Thyroid gland (tissue), 4 donors: ENCODE measurements at regions not wholly inside any gene's neighbourhood (a gene's known extent, or its start where the extent isn't known, plus 50 kb on each side); places are given as distances from the start of the nearest gene placed in this dataset.

Source experiments
- POLR2A ChIP-seq, 2 donors: fragments of 450-650 bp; IDR thresholded peaks; one replicate each; pipeline ENCODE4 v1.6.1; 2017; ENCODE audit warnings: antibody characterized with exemption in 2 of 2, mild to moderate bottlenecking in 2 of 2, moderate library complexity in 1 of 2
- TF ChIP-seq, protein P1 (sequence below), 6 experiments: fragments of 200-600 bp in 3 of 6; fragments of 450-650 bp in 3 of 6; sonication (generic) in 3 of 6; IDR thresholded peaks; one replicate each; pipeline ENCODE4 v1.5.1; 2016 to 2019; ENCODE audit warnings: antibody characterized with exemption in 6 of 6, mild to moderate bottlenecking in 2 of 6, inconsistent platforms in 1 of 6, moderate library complexity in 1 of 6

DNA sequence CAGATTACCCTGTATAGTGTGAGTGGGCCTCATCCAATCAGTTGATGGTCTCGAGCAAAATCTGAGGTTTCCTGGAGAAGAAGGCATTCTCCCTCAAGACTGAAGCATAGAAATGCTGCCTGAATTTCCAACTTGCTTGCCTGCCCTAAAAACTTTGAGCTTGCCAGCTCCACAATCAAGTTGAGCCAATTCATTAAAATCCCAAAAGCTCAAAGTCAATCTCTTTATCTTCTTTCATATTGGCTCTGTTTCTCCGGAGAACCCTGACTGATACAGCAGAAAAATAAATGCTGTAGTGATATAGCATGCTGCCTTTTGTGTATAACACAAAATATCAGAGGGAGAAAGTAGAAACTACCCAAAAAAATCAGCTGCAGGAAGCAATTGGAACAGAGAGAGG, 72.5 kb upstream of the NMUR2 start:
- TF ChIP-seq, protein P1, sequence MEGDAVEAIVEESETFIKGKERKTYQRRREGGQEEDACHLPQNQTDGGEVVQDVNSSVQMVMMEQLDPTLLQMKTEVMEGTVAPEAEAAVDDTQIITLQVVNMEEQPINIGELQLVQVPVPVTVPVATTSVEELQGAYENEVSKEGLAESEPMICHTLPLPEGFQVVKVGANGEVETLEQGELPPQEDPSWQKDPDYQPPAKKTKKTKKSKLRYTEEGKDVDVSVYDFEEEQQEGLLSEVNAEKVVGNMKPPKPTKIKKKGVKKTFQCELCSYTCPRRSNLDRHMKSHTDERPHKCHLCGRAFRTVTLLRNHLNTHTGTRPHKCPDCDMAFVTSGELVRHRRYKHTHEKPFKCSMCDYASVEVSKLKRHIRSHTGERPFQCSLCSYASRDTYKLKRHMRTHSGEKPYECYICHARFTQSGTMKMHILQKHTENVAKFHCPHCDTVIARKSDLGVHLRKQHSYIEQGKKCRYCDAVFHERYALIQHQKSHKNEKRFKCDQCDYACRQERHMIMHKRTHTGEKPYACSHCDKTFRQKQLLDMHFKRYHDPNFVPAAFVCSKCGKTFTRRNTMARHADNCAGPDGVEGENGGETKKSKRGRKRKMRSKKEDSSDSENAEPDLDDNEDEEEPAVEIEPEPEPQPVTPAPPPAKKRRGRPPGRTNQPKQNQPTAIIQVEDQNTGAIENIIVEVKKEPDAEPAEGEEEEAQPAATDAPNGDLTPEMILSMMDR (IDR thresholded peaks at IDR 0.05): no peak
- no peak for TF ChIP-seq POLR2A (IDR thresholded peaks at IDR 0.05)
